ENCODE measurements at regions not wholly inside any gene's neighbourhood (a gene's known extent, or its start where the extent isn't known, plus 50 kb on each side); places are given as distances from the start of the nearest gene placed in this dataset.

DNA sequence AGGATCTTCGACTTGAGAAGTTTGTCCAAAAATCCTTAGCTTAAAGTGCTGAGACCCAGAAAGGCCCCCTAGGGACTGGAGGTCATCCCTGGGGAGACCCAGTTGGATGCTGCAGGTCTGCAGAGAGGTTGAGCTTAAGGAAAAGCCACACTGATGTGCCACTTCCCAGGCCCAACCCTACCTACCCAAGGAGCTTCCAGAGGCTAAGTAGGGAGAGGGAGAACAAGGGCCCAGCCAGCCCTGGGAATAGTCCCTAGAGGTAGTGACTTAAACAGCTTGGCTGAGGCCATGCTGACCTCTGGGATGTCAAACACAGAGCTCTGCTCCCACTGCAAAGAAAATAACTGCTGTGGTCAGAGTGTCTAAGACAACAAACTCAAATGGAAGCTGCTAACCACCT, 693.7 kb downstream of the MATN1 start:
- TF ChIP-seq, protein P1, sequence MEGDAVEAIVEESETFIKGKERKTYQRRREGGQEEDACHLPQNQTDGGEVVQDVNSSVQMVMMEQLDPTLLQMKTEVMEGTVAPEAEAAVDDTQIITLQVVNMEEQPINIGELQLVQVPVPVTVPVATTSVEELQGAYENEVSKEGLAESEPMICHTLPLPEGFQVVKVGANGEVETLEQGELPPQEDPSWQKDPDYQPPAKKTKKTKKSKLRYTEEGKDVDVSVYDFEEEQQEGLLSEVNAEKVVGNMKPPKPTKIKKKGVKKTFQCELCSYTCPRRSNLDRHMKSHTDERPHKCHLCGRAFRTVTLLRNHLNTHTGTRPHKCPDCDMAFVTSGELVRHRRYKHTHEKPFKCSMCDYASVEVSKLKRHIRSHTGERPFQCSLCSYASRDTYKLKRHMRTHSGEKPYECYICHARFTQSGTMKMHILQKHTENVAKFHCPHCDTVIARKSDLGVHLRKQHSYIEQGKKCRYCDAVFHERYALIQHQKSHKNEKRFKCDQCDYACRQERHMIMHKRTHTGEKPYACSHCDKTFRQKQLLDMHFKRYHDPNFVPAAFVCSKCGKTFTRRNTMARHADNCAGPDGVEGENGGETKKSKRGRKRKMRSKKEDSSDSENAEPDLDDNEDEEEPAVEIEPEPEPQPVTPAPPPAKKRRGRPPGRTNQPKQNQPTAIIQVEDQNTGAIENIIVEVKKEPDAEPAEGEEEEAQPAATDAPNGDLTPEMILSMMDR (IDR thresholded peaks at IDR 0.05; ENCODE audit: low read depth, low read length) = no peak
- H3K4me1 ChIP-seq = no peaks in the 10 kb centered on the region
- no peak overlapping the region for H3K4me3 ChIP-seq (ENCODE audit: low read depth, low read length)
- no peaks in the 10 kb centered on the region for H3K9me3 ChIP-seq
- DNase-seq = no peak
- H3K27me3 ChIP-seq = no peaks in the 10 kb centered on the region
- no peaks in the 10 kb centered on the region for H3K36me3 ChIP-seq

DNA sequence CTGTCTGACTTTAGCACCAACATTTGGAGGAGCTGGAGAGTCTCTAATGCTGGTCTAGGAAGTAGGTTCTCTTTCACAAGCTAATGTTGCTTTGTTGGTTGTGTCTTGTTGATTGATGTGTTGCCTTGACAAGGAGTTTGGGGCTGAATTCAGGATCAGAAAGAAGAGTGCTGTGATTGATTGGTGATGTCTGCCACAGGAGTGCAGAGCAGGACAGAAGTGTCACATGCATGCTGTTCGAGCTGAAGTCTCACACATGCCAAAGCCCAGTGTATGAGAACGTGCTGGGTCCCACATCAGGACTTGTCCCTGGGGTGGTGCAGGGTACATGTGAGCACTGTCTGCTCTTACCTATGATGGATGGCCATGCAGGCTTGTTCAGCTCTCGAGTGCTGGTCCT, 694.4 kb downstream of the MATN1 start:
- H3K27me3 ChIP-seq = no peaks in the 10 kb centered on the region
- H3K9me3 ChIP-seq = no peaks in the 10 kb centered on the region
- H3K4me3 ChIP-seq (ENCODE audit: low read depth, low read length) = no peak overlapping the region
- TF ChIP-seq, protein P1 (IDR thresholded peaks at IDR 0.05; ENCODE audit: low read depth, low read length) = no peak
- no peak for DNase-seq
- H3K4me1 ChIP-seq = no peaks in the 10 kb centered on the region
- no peaks in the 10 kb centered on the region for H3K36me3 ChIP-seq

DNA sequence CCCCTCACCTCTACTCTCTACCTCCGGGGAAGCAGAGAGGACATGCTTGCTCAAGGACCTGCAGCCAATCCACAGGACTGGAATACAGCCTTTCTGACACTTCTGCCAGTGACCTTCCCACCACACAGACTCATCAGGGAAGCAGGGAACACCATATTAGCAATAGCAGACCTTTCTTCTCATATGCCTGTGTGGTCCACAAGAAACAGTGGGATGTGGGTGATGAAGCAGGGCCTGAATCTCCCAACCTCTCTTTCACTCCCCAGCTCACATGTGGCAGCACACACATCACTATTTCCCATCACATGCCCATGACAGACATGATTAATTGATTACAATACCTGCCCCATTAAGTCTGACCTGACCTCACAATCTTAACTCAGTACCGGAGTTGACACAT, 695.1 kb downstream of the MATN1 start:
- no peaks in the 10 kb centered on the region for H3K27me3 ChIP-seq

DNA sequence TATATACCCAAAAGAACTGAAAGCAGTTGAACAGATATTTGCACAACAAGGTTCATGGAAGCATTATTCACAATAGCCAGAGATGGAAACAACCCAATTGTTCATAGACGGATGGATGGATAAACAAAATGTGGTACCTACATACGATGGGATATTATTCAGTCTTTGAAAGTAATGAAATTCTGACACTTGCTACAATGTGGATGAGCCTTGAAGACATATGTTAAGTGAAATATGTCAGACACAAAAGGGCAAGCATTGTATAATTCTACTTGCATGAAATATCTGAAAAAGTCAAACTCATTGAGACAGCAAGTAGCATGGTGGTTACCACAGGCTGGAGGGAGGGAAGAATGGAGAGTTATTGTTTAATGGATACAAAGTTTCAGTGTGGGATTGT, 696.1 kb downstream of the MATN1 start:
- H3K4me3 ChIP-seq (ENCODE audit: low read depth, low read length) = no peak overlapping the region
- no peaks in the 10 kb centered on the region for H3K27me3 ChIP-seq
- H3K9me3 ChIP-seq = no peaks in the 10 kb centered on the region
- no peaks in the 10 kb centered on the region for H3K36me3 ChIP-seq
- TF ChIP-seq, protein P1 (IDR thresholded peaks at IDR 0.05; ENCODE audit: low read depth, low read length) = no peak
- DNase-seq = no peak
- H3K4me1 ChIP-seq = no peaks in the 10 kb centered on the region

More for the DNA sequence above, 695.1 kb downstream of the MATN1 start:
- TF ChIP-seq, protein P1 (IDR thresholded peaks at IDR 0.05; ENCODE audit: low read depth, low read length) = no peak
- no peak for DNase-seq
- H3K36me3 ChIP-seq = no peaks in the 10 kb centered on the region
- no peaks in the 10 kb centered on the region for H3K4me1 ChIP-seq
- no peak overlapping the region for H3K4me3 ChIP-seq (ENCODE audit: low read depth, low read length)
- H3K9me3 ChIP-seq = no peaks in the 10 kb centered on the region

DNA sequence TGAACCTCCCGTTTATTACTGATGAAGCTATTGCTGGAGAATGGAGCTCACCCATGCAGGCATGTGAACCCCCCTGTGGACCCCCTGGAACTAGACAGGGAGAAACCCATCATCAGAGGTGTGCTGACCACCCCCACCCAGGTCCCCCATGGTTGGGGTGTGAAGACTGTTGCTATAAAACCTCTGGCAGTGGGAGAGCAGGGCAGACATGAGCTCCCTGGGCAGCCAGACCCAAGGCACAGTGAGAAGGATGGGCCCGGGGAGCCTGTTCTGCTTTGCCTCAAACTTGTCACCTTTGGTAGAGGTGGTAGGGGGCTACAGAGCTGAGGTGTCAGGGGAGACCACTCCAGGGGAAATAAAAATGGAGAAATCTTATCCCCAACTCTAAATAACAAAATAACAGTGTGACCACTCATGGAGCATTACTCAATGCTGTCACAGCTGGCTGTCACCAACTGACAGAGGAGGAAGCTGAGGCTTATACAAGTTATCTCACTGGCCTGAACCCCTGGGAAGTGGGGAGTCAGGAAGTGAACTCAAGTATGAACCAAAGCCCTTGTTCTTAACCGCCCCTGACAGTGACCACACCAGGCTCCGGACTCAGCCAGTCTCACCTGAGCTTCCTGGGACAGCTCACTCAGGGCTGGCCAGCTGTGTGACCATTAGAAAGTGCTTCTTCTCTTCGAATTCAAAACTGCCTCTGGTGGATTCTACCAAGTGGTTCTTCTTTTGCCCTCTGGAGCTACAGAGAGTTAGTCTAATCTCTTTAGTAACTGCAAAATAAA, 698.8 kb downstream of the MATN1 start:
- no peaks in the 10 kb centered on the region for H3K36me3 ChIP-seq
- no peak overlapping the region for H3K4me3 ChIP-seq (ENCODE audit: low read depth, low read length)
- DNase-seq = no peak
- H3K27me3 ChIP-seq = no peaks in the 10 kb centered on the region
- no peaks in the 10 kb centered on the region for H3K9me3 ChIP-seq
- H3K4me1 ChIP-seq = no peaks in the 10 kb centered on the region
- TF ChIP-seq, protein P1 (IDR thresholded peaks at IDR 0.05; ENCODE audit: low read depth, low read length) = no peak

DNA sequence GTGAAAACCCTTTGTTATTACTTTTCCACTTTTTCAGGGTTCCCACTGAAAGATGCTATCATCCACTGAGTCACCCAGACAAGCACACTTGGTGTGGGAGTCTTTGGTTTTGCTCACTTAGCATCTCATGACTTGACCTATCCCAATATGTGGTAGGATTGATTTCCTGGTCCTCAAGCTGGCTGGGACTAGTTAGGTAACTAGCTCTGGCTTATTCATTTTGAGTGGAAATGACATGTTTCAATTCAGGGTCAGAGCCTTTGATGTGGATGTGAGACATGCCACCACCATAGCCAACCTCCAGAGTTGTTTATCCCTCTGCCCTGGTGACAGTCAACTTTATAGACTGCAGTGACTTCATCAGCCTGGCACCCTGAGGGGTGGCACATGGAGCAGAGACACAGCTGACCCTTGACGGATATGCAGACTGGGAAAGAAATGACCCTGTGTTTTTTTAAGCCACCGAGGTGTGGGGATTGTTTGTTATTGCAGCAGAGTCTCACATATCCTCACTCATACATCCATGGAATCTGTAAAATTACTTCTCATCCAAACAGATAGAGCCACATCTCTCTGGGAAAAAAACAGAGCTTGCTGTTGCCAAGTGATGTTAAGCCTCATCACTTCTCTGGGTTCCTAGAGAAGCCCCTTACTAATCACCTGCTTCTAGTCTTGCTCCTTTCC, 699.9 kb downstream of the MATN1 start:
- TF ChIP-seq, protein P1 (IDR thresholded peaks at IDR 0.05; ENCODE audit: low read depth, low read length) = no peak
- Histone ChIP-seq H3K9me3 (no peaks in the 10 kb centered on the region), H3K27me3 (no peaks in the 10 kb centered on the region), H3K36me3 (no peaks in the 10 kb centered on the region), H3K4me3 (ENCODE audit: low read depth, low read length) (no peak overlapping the region), H3K4me1 (no peaks in the 10 kb centered on the region)
- DNase-seq = no peak
